GM18508 (cell line): ENCODE measurements at regions not wholly inside any gene's neighbourhood (a gene's known extent, or its start where the extent isn't known, plus 50 kb on each side); places are given as distances from the start of the nearest gene placed in this dataset.
"Not testable (repeated sequence)": the region's sequence is repeated elsewhere in the genome, so short reads cannot be mapped to it uniquely, and the experiment has no call there.

ENCODE experiments used
- ATAC-seq: cut with Tn5 transposase; IDR thresholded peaks from one replicate; pipeline ENCODE4 v1.9.1; 2021; ENCODE audit warnings: moderate number of reproducible peaks; ENCODE audit not compliant: insufficient read depth, unreplicated experiment

- no peak for ATAC-seq
These were observed 74.0 kb downstream of the GATA3 start for GRCh38 chr10:8128511-8128910.

DNA sequence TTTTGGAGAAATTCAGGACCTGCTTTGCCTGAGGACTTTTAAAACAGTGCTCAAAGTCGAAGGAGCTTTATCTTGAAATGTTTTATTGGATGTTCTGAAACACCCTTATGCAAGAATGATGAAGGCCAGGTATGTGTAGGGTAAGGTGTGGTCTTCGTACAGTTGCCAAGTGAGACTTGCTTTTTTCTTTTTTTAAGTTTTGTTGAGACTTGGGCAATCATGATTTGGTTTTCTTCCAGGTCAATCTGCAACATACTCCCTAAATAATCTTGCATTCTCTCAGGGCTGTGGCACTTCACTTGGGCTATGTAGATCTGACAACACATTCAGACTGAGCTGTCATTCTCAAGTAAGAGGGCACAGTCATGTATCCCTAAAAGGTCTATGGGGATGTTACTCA lies 75.0 kb downstream of the GATA3 start:
- ATAC-seq, result no peak

DNA sequence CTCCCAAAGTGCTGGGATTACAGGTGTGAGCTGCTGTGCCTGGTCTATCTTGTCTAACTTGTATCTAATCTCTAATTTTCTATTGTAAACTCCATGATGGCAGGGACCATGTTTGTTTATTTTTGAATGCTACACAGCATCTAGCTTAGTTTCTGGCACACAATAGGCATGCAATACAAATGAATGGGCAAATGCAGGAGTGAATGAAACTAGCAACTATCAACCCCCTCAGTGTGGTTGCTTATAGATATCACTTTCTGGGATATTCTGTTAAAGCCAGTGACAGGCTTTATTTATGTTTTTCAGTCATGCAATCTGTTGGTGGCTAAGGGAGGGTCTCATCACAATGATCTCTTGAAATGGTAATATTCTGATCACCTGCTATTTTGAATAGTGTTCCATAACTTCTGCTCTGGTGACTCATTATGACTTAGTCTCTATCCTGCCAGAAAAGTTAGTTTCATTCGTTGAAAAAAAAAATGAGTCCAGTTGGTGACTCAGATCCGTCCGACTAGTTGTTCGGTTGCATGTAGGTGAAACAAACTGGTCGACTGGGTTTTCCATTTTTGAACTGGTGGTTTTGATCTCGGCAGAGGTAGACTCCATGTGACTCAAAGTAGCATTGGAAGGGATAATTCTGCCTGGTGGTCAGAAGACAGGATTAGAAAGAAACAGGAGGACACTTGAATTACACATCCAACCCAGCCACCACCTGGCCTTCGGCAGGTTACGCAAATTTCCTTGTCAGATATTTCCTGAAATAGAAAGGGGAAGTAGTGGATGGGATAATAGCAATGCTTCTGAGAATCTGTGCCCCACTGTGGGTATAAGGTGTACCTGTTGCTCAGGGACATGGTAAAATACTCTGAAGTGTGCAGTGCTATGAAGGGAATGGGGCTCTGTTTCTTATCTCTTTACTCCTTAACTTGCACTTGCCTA lies 76.8 kb downstream of the GATA3 start:
- ATAC-seq, result peak; percentile 57

DNA sequence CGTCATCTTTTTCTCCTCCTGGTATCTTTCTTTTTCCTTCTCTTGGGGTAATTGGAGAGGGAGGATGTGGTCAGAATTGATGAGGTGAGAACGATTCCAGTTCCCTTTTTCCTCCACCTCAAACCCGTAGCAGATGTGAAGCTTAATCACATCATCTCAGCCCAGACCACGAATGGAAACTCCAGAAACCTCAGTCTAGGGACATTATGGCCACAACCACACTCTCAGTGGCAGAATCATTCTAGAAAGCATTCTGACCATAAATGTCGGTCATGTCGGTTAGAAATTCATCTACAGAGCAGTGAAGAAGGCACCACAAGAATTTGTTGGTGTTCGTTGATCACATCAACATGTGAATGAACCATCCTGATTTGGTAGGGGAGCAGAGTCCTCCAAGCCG lies 78.7 kb downstream of the GATA3 start:
- peak; percentile 43 for ATAC-seq

DNA sequence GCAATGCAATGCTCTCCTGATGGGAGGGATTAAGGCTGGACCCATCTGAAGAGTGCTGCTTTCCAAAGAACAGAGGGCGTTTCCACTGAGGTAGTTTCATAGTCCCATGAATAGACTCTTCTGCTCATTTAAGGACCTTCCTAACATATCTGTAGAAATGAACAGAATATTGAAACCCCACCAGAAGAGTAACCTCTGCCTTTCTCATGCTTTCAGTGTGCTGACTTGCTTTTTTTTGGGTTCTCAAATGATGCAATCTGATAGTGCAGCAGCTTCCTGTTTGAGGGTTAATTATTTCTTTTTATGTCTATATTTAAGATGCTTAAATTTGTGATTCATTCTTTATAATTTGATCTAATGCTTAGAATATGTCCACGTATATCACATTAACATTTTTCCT lies 82.2 kb downstream of the GATA3 start:
- no peak for ATAC-seq

- no peak for ATAC-seq
These were observed 82.8 kb downstream of the GATA3 start for GRCh38 chr10:8137272-8137681.

GRCh38 chr10:8137726-8138125 lies 83.2 kb downstream of the GATA3 start:
- no peak for ATAC-seq

DNA sequence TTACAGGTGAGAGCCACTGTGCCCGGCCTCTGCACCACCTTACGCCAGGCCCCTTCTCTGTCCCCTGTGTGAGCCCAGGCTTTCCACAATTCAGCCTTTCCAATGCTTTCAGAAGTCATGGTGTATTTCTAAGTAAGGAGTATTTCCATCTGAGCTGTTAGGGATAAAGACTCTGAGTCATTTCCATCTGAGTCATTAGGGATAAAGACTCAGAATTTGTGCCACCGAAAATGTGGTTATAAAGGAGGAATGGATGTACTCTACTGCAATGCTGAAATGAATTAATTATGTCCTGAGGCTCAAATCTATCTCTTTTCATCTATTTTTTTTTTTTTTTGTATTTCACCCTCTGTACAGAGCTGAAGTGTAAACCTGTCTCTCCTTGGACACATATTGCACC lies 84.0 kb downstream of the GATA3 start:
- no peak for ATAC-seq

- no peak for ATAC-seq
These were observed 90.0 kb downstream of the GATA3 start for GRCh38 chr10:8144496-8144895.

DNA sequence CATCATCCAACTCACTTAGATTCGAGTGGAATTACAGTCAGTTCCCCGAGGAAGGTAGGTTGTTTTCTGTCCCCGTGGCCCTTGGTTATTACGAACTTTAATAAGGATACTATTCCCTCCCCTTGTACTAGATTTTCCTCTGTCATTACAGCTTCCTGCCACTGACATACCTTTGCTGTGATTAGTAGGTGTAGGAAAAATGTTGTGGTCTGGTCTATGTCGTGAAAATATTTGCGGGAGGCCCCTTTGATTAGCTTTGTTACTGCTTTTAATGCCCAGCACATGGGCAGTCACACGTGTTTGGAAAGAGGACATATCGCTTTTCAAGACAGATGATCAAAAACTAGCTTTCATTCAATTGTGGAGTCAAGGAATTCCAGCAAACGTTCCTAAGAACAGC lies 92.2 kb downstream of the GATA3 start:
- ATAC-seq, result no peak

GRCh38 chr10:8149991-8150390 lies 95.5 kb downstream of the GATA3 start:
- ATAC-seq, result no peak

DNA sequence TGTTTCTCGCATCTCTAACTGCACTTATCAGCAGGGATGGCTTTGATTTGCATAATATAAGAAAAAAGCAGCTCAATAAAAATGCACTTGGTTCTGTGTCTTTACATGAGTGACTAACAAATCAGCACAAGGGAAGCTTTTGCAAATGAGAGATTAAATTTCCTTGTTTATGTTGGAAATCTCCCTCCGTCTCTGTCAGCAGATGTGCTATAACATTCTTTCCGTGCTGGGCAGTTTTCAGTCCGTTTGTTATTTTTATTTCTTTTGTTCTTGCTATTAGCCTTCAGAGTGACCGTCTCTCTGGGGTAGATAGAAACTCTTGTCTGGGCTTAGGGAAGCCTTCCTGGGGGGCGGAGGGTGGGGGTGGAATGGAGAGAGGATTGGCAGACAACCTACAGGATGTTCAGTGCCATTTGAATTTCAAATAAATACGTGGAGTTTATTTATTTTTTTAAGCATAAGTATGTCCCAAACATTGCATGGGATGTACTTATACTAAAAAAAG lies 96.0 kb downstream of the GATA3 start:
- no peak for ATAC-seq

DNA sequence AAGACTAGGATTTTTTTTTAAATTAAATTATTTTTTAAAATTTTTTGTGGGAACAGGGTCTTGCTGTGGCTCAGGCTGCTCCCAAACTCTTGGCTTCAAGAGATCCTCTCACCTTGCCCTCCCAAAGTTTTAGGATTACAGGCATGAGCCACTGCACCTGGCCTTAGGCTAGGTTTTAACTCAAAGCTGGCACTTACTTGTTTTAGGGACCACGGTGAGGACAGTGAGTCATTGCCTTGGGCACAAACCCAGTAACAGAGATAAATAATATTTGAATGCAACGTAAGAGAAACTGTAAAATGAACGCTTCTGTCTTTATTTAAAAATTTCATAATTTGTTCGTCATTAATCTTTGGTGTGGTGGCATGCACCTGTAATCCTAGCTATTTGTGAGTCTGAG lies 96.6 kb downstream of the GATA3 start:
- ATAC-seq, result no peak

GRCh38 chr10:8156918-8157317 lies 102.4 kb downstream of the GATA3 start:
- ATAC-seq, result no peak

DNA sequence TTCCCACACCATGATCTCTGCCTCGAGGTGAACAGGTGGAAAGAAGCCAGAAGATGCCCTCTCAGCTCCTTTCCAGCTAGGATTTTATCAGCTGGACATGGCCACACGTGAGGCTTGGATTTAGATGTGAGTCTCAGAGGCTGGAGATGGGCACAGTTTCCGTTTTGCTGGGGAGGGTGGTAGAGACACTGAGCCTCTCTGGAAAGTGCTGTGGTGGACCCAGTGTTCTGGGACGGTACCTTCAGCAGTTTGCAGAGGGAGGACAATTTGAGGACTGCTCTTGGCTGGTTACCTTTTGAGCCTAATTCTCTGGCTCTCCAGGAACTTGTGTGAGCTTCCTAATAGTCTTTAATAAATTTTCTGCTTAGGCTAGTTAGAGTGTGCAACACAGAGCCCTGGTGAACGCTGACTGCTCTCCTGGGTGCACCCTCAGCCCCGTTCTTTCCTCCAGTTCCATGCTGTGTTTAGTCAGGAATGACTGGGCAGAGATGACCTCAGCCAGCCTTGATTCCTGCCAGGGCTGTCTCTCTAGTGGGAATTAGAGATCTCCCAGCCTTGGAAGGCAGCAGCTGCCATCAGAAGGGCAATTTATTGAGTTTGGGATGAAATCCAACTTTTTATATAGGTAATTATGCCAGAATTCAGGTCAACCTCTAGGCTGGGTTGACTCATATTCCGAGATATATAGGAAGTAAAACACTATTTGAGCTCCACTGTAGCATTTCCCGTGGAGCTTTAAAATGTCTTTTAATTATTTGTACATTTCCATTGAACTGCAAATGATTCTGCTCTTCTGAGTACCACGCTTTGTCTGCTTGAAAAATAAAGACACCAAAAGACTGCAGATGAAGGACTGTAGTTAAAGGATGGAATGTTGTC lies 103.9 kb downstream of the GATA3 start:
- ATAC-seq, result no peak

- ATAC-seq, result no peak
These were observed 105.1 kb downstream of the GATA3 start for GRCh38 chr10:8159341-8160165.

DNA sequence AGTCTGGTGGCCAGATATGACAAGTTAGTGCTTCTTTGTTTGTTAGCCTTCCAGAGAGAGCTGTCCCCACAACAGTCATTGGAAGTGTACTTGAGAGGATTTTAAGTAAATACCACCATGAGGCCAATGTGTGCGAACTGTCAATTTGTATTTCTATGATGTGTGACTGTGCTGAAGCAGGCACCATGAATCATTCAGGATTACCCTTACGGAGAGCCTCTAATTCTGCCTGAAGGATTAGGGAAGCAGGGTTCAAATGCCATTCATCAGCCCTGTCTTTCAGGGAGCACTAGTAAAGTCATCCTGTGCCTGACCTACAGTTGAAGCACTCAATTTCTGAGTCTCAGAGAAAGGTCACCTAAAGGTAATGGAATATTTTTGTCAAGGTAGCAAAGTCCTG lies 109.3 kb downstream of the GATA3 start:
- no peak for ATAC-seq

DNA sequence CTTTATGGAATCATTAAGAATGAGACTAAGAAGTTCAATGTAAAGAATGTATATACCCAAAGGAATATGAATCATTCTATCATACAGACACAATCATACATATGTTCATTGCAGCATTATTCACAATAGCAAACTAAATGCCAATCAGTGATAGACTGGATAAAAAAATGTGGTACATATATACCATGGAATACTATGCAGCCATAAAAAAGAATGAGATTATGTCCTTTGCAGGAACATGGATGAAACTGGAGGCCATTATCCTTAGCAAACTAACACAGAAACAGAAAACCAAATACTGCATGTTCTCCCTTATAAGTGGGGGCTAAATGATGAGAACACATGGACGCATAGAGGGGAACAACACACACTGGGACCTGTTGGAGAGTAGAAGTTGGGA lies 110.2 kb downstream of the GATA3 start:
- not testable (repeated sequence) for ATAC-seq

DNA sequence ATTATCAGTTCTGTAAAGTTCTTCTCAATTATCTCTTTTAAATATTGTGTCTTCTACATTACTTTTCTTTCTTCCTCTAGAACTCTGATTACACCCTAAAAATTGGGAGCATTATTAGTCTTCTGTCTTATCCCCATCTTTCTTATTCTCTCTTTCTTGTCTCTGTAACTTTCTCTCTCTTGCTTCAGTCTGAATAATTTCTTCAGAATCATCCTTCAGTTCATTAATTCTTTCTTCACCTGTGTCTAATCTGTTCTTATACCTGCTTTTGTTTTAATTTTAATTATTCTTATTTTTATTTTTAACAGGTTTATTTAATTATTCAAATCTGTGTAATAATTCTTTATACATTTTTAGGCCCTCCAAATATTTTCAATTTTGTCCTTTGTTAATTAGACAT lies 114.3 kb downstream of the GATA3 start:
- no peak for ATAC-seq

GRCh38 chr10:8171008-8171407 lies 116.5 kb downstream of the GATA3 start:
- no peak for ATAC-seq
